GM23338 (cell line): ENCODE measurements at regions not wholly inside any gene's neighbourhood (a gene's known extent, or its start where the extent isn't known, plus 50 kb on each side); places are given as distances from the start of the nearest gene placed in this dataset.

Experiments used
- ATAC-seq: fragments of 200-7000 bp; cut with Tn5 transposase; 3 replicates; pipeline ENCODE4 v1.9.1; 2020
- DNase-seq: peaks from one replicate; pipeline ENCODE4 v3.0.0-alpha.2; 2015; ENCODE audit warnings: low spot score
- H2AFZ ChIP-seq: fragments of 200-600 bp; sonication (generic); 2 replicates; pipeline ENCODE4 v1.8.0; 2016; ENCODE audit warnings: antibody characterized with exemption, mild to moderate bottlenecking, moderate library complexity
- H3F3A ChIP-seq: fragments of 200-600 bp; sonication (generic); replicated peaks from 2 replicates; pipeline ENCODE4 v1.8.0; 2017; ENCODE audit warnings: antibody characterized with exemption, mixed run types, low read depth
- H3K27ac ChIP-seq: fragments of 200-600 bp; sonication (generic); 2 replicates; pipeline ENCODE4 v1.6.1; 2016; ENCODE audit warnings: low read depth
- H3K27me3 ChIP-seq: fragments of 200-600 bp; sonication (generic); 2 replicates; pipeline ENCODE4 v1.8.0; 2016; ENCODE audit warnings: mild to moderate bottlenecking, mixed run types, moderate library complexity; ENCODE audit not compliant: insufficient read depth
- H3K36me3 ChIP-seq: fragments of 200-600 bp; sonication (generic); 2 replicates; pipeline ENCODE4 v1.8.0; 2016; ENCODE audit warnings: mild to moderate bottlenecking; ENCODE audit not compliant: insufficient read depth
- H3K4me1 ChIP-seq: fragments of 200-600 bp; sonication (generic); 2 replicates; pipeline ENCODE4 v1.8.0; 2016; ENCODE audit warnings: mild to moderate bottlenecking, moderate library complexity; ENCODE audit not compliant: insufficient read depth
- H3K4me2 ChIP-seq: fragments of 200-600 bp; sonication (generic); 2 replicates; pipeline ENCODE4 v1.7.1; 2017; ENCODE audit warnings: mixed run types
- H3K4me3 ChIP-seq: fragments of 200-600 bp; sonication (generic); 2 replicates; pipeline ENCODE4 v1.6.1; 2016; ENCODE audit warnings: mixed run types
- H3K79me2 ChIP-seq: fragments of 200-600 bp; sonication (generic); replicated peaks from 2 replicates; pipeline ENCODE4 v1.8.0; 2017; ENCODE audit warnings: mild to moderate bottlenecking; ENCODE audit not compliant: insufficient read depth
- H3K9me2 ChIP-seq: fragments of 200-600 bp; sonication (generic); 2 replicates; pipeline ENCODE4 v1.8.0; 2017; ENCODE audit not compliant: insufficient read depth
- H4K20me1 ChIP-seq: fragments of 200-600 bp; sonication (generic); replicated peaks from 2 replicates; pipeline ENCODE4 v1.8.0; 2017; ENCODE audit warnings: mild to moderate bottlenecking; ENCODE audit not compliant: insufficient read depth
- H3K27ac Mint-ChIP-seq: 2 replicates; pipeline ENCODE4 v1.8.0; 2020; ENCODE audit warnings: inconsistent platforms, mild to moderate bottlenecking, moderate library complexity, mixed read lengths
- H3K27me3 Mint-ChIP-seq: 3 replicates; pipeline ENCODE4 v1.8.0; 2022; ENCODE audit warnings: low read depth, mild to moderate bottlenecking, moderate library complexity, mixed read lengths, inconsistent platforms; ENCODE audit not compliant: insufficient read depth, poor library complexity
- H3K36me3 Mint-ChIP-seq: 3 replicates; pipeline ENCODE4 v1.8.0; 2021; ENCODE audit warnings: low read depth, mild to moderate bottlenecking, inconsistent platforms, moderate library complexity, mixed read lengths
- H3K4me1 Mint-ChIP-seq: 3 replicates; pipeline ENCODE4 v1.8.0; 2020; ENCODE audit warnings: mild to moderate bottlenecking, inconsistent platforms, mixed read lengths
- H3K4me3 Mint-ChIP-seq: 3 replicates; pipeline ENCODE4 v1.8.0; 2021; ENCODE audit warnings: moderate library complexity, mild to moderate bottlenecking, inconsistent platforms, mixed read lengths
- H3K9me3 Mint-ChIP-seq: 3 replicates; pipeline ENCODE4 v1.8.0; 2020; ENCODE audit warnings: moderate library complexity, mild to moderate bottlenecking, inconsistent platforms, mixed read lengths
- CREB1 ChIP-seq: fragments of 250-450 bp; sonication (Bioruptor Pico); IDR thresholded peaks from 2 replicates; pipeline ENCODE4 v1.5.0; 2020; ENCODE audit warnings: low read depth, mild to moderate bottlenecking, moderate library complexity
- CTCF ChIP-seq, 2 experiments: fragments of 200-600 bp in 1 of 2; sonication (generic) in 1 of 2; conservative IDR thresholded peaks; 2 replicates each; pipeline versions ENCODE4 v1.5.1 to v1.6.1; 2016 to 2017; ENCODE audit warnings: antibody characterized with exemption in 2 of 2, low read depth in 2 of 2, mild to moderate bottlenecking in 2 of 2, moderate library complexity in 1 of 2
- ETS1 ChIP-seq: IDR thresholded peaks from 2 replicates; pipeline ENCODE4 v1.6.1; 2016; ENCODE audit warnings: antibody characterized with exemption
- EZH2 ChIP-seq: fragments of 200-600 bp; sonication (generic); IDR thresholded peaks from one replicate; pipeline ENCODE4 v1.8.0; 2017; ENCODE audit warnings: antibody characterized with exemption, mild to moderate bottlenecking, low read depth; ENCODE audit not compliant: unreplicated experiment
- EZH2phosphoT487 ChIP-seq: fragments of 200-600 bp; sonication (generic); IDR thresholded peaks from one replicate; pipeline ENCODE4 v1.8.1; 2018; ENCODE audit warnings: antibody characterized with exemption; ENCODE audit not compliant: unreplicated experiment
- JUNB ChIP-seq: IDR thresholded peaks from one replicate; pipeline ENCODE4 v1.6.1; 2016; ENCODE audit warnings: antibody characterized with exemption; ENCODE audit not compliant: unreplicated experiment
- NANOG ChIP-seq: IDR thresholded peaks from 2 replicates; pipeline ENCODE4 v1.6.1; 2016; ENCODE audit warnings: antibody characterized with exemption, borderline replicate concordance
- POLR2AphosphoS5 ChIP-seq: IDR thresholded peaks from 2 replicates; pipeline ENCODE4 v1.6.1; 2016; ENCODE audit warnings: antibody characterized with exemption, low read depth
- REST ChIP-seq: IDR thresholded peaks from one replicate; pipeline ENCODE4 v1.6.1; 2018; ENCODE audit warnings: antibody characterized with exemption; ENCODE audit not compliant: unreplicated experiment
- STAT1 ChIP-seq: IDR thresholded peaks from one replicate; pipeline ENCODE4 v1.6.1; 2016; ENCODE audit warnings: antibody characterized with exemption; ENCODE audit not compliant: unreplicated experiment
- ZNF114 ChIP-seq: fragments of 250-450 bp; sonication (Bioruptor Pico); IDR thresholded peaks from 2 replicates; pipeline ENCODE4 v1.5.0; 2020; ENCODE audit warnings: mild to moderate bottlenecking, moderate library complexity
- ZNF331 ChIP-seq: fragments of 250-450 bp; sonication (Bioruptor Pico); IDR thresholded peaks from 2 replicates; pipeline ENCODE4 v1.5.0; 2020; ENCODE audit warnings: low read depth, mild to moderate bottlenecking, moderate library complexity
- ZNF462 ChIP-seq: fragments of 250-450 bp; sonication (Bioruptor Pico); IDR thresholded peaks from 2 replicates; pipeline ENCODE4 v1.5.0; 2020; ENCODE audit warnings: mild to moderate bottlenecking, moderate library complexity

- no peaks in the 10 kb centered on the region for H3K79me2 ChIP-seq
- H3K36me3 ChIP-seq, result no peaks in the 10 kb centered on the region
- Mint-ChIP-seq H3K9me3 (no peaks in the 10 kb centered on the region), H3K27me3 (peaks cover 2% of the 10 kb centered on the region), H3K27ac (no peak overlapping the region), H3K4me3 (no peak overlapping the region), H3K36me3 (no peaks in the 10 kb centered on the region), H3K4me1 (peaks cover 5% of the 10 kb centered on the region; the same call in 2 of the 3 replicates)
- H3K27me3 ChIP-seq, result no peaks in the 10 kb centered on the region
- TF ChIP-seq STAT1, result no peak
- no peak for TF ChIP-seq NANOG
- no peak for TF ChIP-seq POLR2AphosphoS5
- no peak for TF ChIP-seq CTCF (conservative IDR thresholded peaks at IDR 0.05; ENCODE audit: low read depth in 2 of 2)
- no peak for TF ChIP-seq EZH2
- TF ChIP-seq ETS1, result no peak
- TF ChIP-seq ZNF331 (CRISPR knock-in tag), result no peak
- no peak for TF ChIP-seq ZNF114 (CRISPR knock-in tag)
- TF ChIP-seq CREB1 (CRISPR knock-in tag), result no peak
- no peak for TF ChIP-seq ZNF462 (CRISPR knock-in tag)
- TF ChIP-seq EZH2phosphoT487, result no peak
- TF ChIP-seq REST, result no peak
- TF ChIP-seq JUNB, result no peak
- DNase-seq (no peak), ATAC-seq (no peak)
- H3F3A ChIP-seq, result no peaks in the 10 kb centered on the region
- H3K4me1 ChIP-seq, result no peaks in the 10 kb centered on the region; the same call in 1 of the 2 replicates
- no peaks in the 10 kb centered on the region for H3K9me2 ChIP-seq
- no peak overlapping the region for H3K4me2 ChIP-seq
- H4K20me1 ChIP-seq, result no peaks in the 10 kb centered on the region
- no peak overlapping the region for H3K27ac ChIP-seq
- no peak overlapping the region for H3K4me3 ChIP-seq
- H2AFZ ChIP-seq, result no peak overlapping the region; the same call in 1 of the 2 replicates
Observed at GRCh38 chr2:203813684-203814083, 53.9 kb upstream of the CTLA4 start.
